H1 (cell line): ENCODE measurements at regions not wholly inside any gene's neighbourhood (a gene's known extent, or its start where the extent isn't known, plus 50 kb on each side); places are given as distances from the start of the nearest gene placed in this dataset.

Experiments
- CTCF ChIA-PET: fragments of 300-600 bp; sonication (Branson Sonifier 250); formaldehyde crosslinking; loops from one replicate; lab custom pipeline; 2021; ENCODE audit not compliant: partially characterized antibody; lab: Charles Lee
- POLR2A ChIA-PET: fragments of 300-600 bp; sonication (Branson Sonifier 250); formaldehyde crosslinking; loops from one replicate; lab custom pipeline; 2021; ENCODE audit warnings: inconsistent platforms; ENCODE audit not compliant: partially characterized antibody; lab: Charles Lee
- DNase-seq, 2 experiments: peaks; one replicate each; pipeline versions ENCODE4 v3.0.0 to v3.0.0-alpha.2; 2010 to 2022; ENCODE audit warnings: low spot score in 2 of 2, low read depth in 1 of 2, mixed read lengths in 1 of 2
- FAIRE-seq: peaks from 2 replicates; lab custom pipeline; 2011; peaks lifted over from hg19 to GRCh38; lab: Jason Lieb, UNC
- H2AFZ ChIP-seq: 2 replicates; pipeline ENCODE4 v1.8.1; 2012; ENCODE audit warnings: low read length, inconsistent platforms
- H2AK5ac ChIP-seq: 2 replicates; pipeline ENCODE4 v1.6.1; 2013; ENCODE audit warnings: low read depth, low read length
- H2BK120ac ChIP-seq: replicated peaks from 2 replicates; pipeline ENCODE3; 2013; ENCODE audit warnings: low read depth, low read length, inconsistent platforms
- H2BK12ac ChIP-seq: 2 replicates; pipeline ENCODE4 v1.6.1; 2013; ENCODE audit warnings: low read depth, low read length
- H2BK15ac ChIP-seq: 2 replicates; pipeline ENCODE4 v1.6.1; 2013; ENCODE audit warnings: low read length
- H2BK20ac ChIP-seq: 2 replicates; pipeline ENCODE4 v1.6.1; 2013; ENCODE audit warnings: low read length
- H2BK5ac ChIP-seq: 2 replicates; pipeline ENCODE4 v1.6.1; 2013; ENCODE audit warnings: low read depth, low read length
- H3K14ac ChIP-seq: 2 replicates; pipeline ENCODE4 v1.6.1; 2013; ENCODE audit warnings: inconsistent platforms; ENCODE audit not compliant: insufficient read length
- H3K18ac ChIP-seq: 2 replicates; pipeline ENCODE4 v1.6.1; 2013; ENCODE audit warnings: low read length; ENCODE audit errors: extremely low read depth
- H3K23ac ChIP-seq: 2 replicates; pipeline ENCODE4 v1.6.1; 2013; ENCODE audit warnings: inconsistent platforms; ENCODE audit not compliant: insufficient read length
- H3K23me2 ChIP-seq: 2 replicates; pipeline ENCODE4 v1.6.1; 2013; ENCODE audit warnings: low read depth, low read length
- H3K27ac ChIP-seq: 2 replicates; pipeline ENCODE4 v1.6.1; 2011; ENCODE audit warnings: low read depth, low read length, inconsistent platforms
- H3K27me3 ChIP-seq, 4 experiments: replicated peaks in 1 of 4; 1 replicate in 1 of 4; 2 replicates in 3 of 4; pipeline versions ENCODE4 v1.6.1 to v1.8.1; 2011 to 2013; ENCODE audit warnings: low read length in 3 of 4, mild to moderate bottlenecking in 3 of 4, inconsistent platforms in 2 of 4, mixed read lengths in 2 of 4, moderate library complexity in 1 of 4; ENCODE audit not compliant: control insufficient read depth in 3 of 4, insufficient read depth in 3 of 4; ENCODE audit errors: extremely low read depth in 1 of 4
- H3K36me3 ChIP-seq, 4 experiments: 2 replicates each; pipeline versions ENCODE4 v1.6.1 to v1.8.1; 2011 to 2013; ENCODE audit warnings: mild to moderate bottlenecking in 4 of 4, low read length in 3 of 4, moderate library complexity in 2 of 4, control low read depth in 1 of 4, inconsistent platforms in 1 of 4; ENCODE audit not compliant: insufficient read depth in 4 of 4, control insufficient read depth in 2 of 4
- H3K4ac ChIP-seq: replicated peaks from 2 replicates; pipeline ENCODE3; 2013; ENCODE audit warnings: low read length, low read depth, mixed read lengths, inconsistent platforms; ENCODE audit not compliant: insufficient read length
- H3K4me1 ChIP-seq, 4 experiments: replicated peaks in 1 of 4; 1 replicate in 1 of 4; 2 replicates in 3 of 4; pipeline versions ENCODE4 v1.6.1 to v1.8.1; 2011 to 2013; ENCODE audit warnings: low read length in 3 of 4, inconsistent platforms in 2 of 4, mixed read lengths in 1 of 4; ENCODE audit not compliant: insufficient read depth in 4 of 4, control insufficient read depth in 3 of 4
- H3K4me2 ChIP-seq, 2 experiments: 2 replicates each; pipeline versions ENCODE4 v1.6.1 to v1.8.1; 2011 to 2013; ENCODE audit warnings: low read depth in 2 of 2, low read length in 2 of 2, control low read depth in 1 of 2, inconsistent platforms in 1 of 2, mild to moderate bottlenecking in 1 of 2; ENCODE audit not compliant: insufficient read depth in 1 of 2
- H3K4me3 ChIP-seq, 4 experiments: fragments of 200-600, 300-600 bp in 1 of 4; sonication (generic), shearing (Covaris generic), sonication (Bioruptor Twin) in 1 of 4; 2 replicates each; pipeline versions ENCODE4 v1.5.1 to v1.8.1; 2011 to 2016; ENCODE audit warnings: low read length in 4 of 4, low read depth in 3 of 4, control low read depth in 2 of 4, inconsistent platforms in 2 of 4, mild to moderate bottlenecking in 2 of 4, mixed read lengths in 1 of 4, moderate library complexity in 1 of 4; ENCODE audit not compliant: insufficient read depth in 2 of 4; ENCODE audit errors: extremely low read depth in 1 of 4
- H3K56ac ChIP-seq: replicated peaks from 2 replicates; pipeline ENCODE3; 2013; ENCODE audit warnings: low read depth, mild to moderate bottlenecking, mixed read lengths, low read length, inconsistent platforms; ENCODE audit not compliant: insufficient read length
- H3K79me1 ChIP-seq: 2 replicates; pipeline ENCODE4 v1.6.1; 2013; ENCODE audit warnings: low read depth, low read length, control low read depth
- H3K79me2 ChIP-seq, 2 experiments: 2 replicates each; pipeline versions ENCODE4 v1.6.1 to v1.8.1; 2012 to 2013; ENCODE audit warnings: low read length in 2 of 2, mild to moderate bottlenecking in 2 of 2, inconsistent platforms in 1 of 2; ENCODE audit not compliant: insufficient read depth in 2 of 2, control insufficient read depth in 1 of 2
- H3K9ac ChIP-seq, 4 experiments: replicated peaks in 1 of 4; 1 replicate in 1 of 4; 2 replicates in 3 of 4; pipeline versions ENCODE4 v1.6.1 to v1.8.1; 2011 to 2013; ENCODE audit warnings: low read depth in 3 of 4, low read length in 3 of 4, control low read depth in 2 of 4, mild to moderate bottlenecking in 2 of 4, moderate library complexity in 2 of 4, inconsistent platforms in 1 of 4; ENCODE audit errors: extremely low read depth in 1 of 4
- H3K9me3 ChIP-seq, 2 experiments: 2 replicates each; pipeline versions ENCODE4 v1.6.1 to v1.8.1; 2012 to 2013; ENCODE audit warnings: mild to moderate bottlenecking in 2 of 2, moderate library complexity in 2 of 2, control low read depth in 1 of 2, inconsistent platforms in 1 of 2, low read depth in 1 of 2, low read length in 1 of 2, mixed read lengths in 1 of 2; ENCODE audit not compliant: insufficient read depth in 2 of 2
- H4K20me1 ChIP-seq, 2 experiments: replicated peaks in 1 of 2; 2 replicates each; pipeline versions ENCODE3 to v1.8.1; 2011 to 2013; ENCODE audit warnings: inconsistent platforms in 2 of 2, low read length in 2 of 2, mild to moderate bottlenecking in 1 of 2; ENCODE audit not compliant: insufficient read depth in 2 of 2, control insufficient read depth in 1 of 2
- H4K5ac ChIP-seq: 2 replicates; pipeline ENCODE4 v1.6.1; 2013; ENCODE audit warnings: low read length, low read depth, mixed read lengths, inconsistent platforms; ENCODE audit not compliant: insufficient read length
- H4K8ac ChIP-seq: 2 replicates; pipeline ENCODE4 v1.8.0; 2013; ENCODE audit warnings: mild to moderate bottlenecking, moderate library complexity, low read length, inconsistent platforms; ENCODE audit not compliant: insufficient read depth; ENCODE audit errors: extremely low read depth
- H4K91ac ChIP-seq: replicated peaks from 2 replicates; pipeline ENCODE3; 2013; ENCODE audit warnings: low read length, mixed read lengths, inconsistent platforms; ENCODE audit not compliant: insufficient read length
- CTBP2 ChIP-seq: IDR thresholded peaks from 2 replicates; pipeline ENCODE4 v1.7.0; 2011; ENCODE audit warnings: borderline replicate concordance, mild to moderate bottlenecking, moderate library complexity, mixed read lengths, low read length; ENCODE audit not compliant: insufficient read depth, insufficient read length
- RBBP5 ChIP-seq: IDR thresholded peaks from 2 replicates; pipeline ENCODE4 v1.7.1; 2012; ENCODE audit warnings: low read depth, mild to moderate bottlenecking, inconsistent platforms, low read length, moderate library complexity, borderline replicate concordance
- SRF ChIP-seq: IDR thresholded peaks from 2 replicates; pipeline ENCODE4 v1.6.1; 2011; ENCODE audit warnings: mild to moderate bottlenecking, low read depth, low read length, moderate library complexity
- WGBS, 2 experiments: shearing (Covaris generic) in 1 of 2; methylation state at CpG; one replicate each; pipeline versions ENCODE4 v1.1.6 to v1.1.7; 2013 to 2015; ENCODE audit warnings: low lambda C conversion rate in 2 of 2, mixed read lengths in 2 of 2, inconsistent platforms in 1 of 2, low coverage in 1 of 2, missing lambda C conversion rate in 1 of 2; ENCODE audit not compliant: insufficient replicate concordance in 2 of 2, insufficient coverage in 1 of 2, insufficient read length in 1 of 2; ENCODE audit errors: extremely low coverage in 1 of 2, missing lambda C conversion rate in 1 of 2; 5-methylcytosine and 5-hydroxymethylcytosine counted together

DNA sequence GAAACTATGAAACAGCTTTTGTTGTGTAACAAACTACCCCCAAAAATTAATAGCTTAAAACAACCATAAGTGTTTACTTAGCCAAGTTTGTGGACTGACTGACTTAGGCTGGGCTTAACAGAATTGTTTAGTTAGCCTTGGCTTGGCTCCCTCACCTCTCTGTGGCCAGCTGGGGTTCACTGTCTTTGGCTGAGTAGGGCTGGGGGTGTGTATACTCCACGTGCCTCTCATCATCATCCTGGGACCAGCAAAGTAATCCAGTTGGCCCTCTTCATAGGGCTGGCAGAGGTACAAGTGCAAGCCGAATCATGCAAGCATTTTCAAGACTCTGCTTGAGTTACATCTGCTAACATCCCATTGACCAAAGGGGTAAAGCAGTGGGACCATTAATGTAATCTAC lies 252.3 kb downstream of the BRINP2 start:
- no peak overlapping the region for H3K18ac ChIP-seq
- H2AK5ac ChIP-seq: no peak overlapping the region
- no peak overlapping the region for H3K27ac ChIP-seq
- H3K79me2 ChIP-seq: no peaks in the 10 kb centered on the region
- H3K4me2 ChIP-seq: no peak overlapping the region
- 70% methylated on average over 2 of the region's 2 CpGs; no CpG with 5 or more reads in 1 of the 2 experiments for WGBS, 2 experiments
- no peak overlapping the region for H2BK5ac ChIP-seq
- no peak overlapping the region for H3K9ac ChIP-seq
- H3K36me3 ChIP-seq: no peaks in the 10 kb centered on the region
- no peaks in the 10 kb centered on the region for H3K79me1 ChIP-seq
- H3K14ac ChIP-seq: no peak overlapping the region
- no peak overlapping the region for H2BK12ac ChIP-seq
- H3K4ac ChIP-seq: no peak overlapping the region
- FAIRE-seq (no peak), DNase-seq (no peak)
- H3K27me3 ChIP-seq: no peaks in the 10 kb centered on the region
- no peaks in the 10 kb centered on the region for H4K20me1 ChIP-seq
- H2AFZ ChIP-seq: no peak overlapping the region
- H2BK20ac ChIP-seq: no peak overlapping the region
- no peak overlapping the region for H2BK15ac ChIP-seq
- H3K56ac ChIP-seq: no peak overlapping the region
- H3K4me3 ChIP-seq: no peak overlapping the region
- H3K4me1 ChIP-seq: no peaks in the 10 kb centered on the region
- no peak overlapping the region; the same call in 1 of the 2 replicates for H4K8ac ChIP-seq
- H4K91ac ChIP-seq: no peak overlapping the region
- POLR2A ChIA-PET: no interaction called here
- TF ChIP-seq CTBP2: no peak
- TF ChIP-seq SRF: no peak
- TF ChIP-seq RBBP5: no peak
- H3K23me2 ChIP-seq: no peaks in the 10 kb centered on the region
- no peak overlapping the region for H3K23ac ChIP-seq
- H2BK120ac ChIP-seq: no peak overlapping the region
- H4K5ac ChIP-seq: no peak overlapping the region
- H3K9me3 ChIP-seq: no peaks in the 10 kb centered on the region
- CTCF ChIA-PET: interaction anchor here (0.6 to 2.9 kb wide), 8 partner anchors 8 to 567 kb away, joined by 3 to 22 read pairs (median 4); no protein-coding TSS in a partner anchor
